ENCODE measurements at regions not wholly inside any gene's neighbourhood (a gene's known extent, or its start where the extent isn't known, plus 50 kb on each side); places are given as distances from the start of the nearest gene placed in this dataset.

GRCh38 chr9:84072621-84073180 is 92.1 kb downstream of the RMI1 start:
- dilution Hi-C loops (cut with HindIII; ENCODE audit: low sequenced_read_pairs, unreplicated experiment) = no loop called here
- H3K9me3 ChIP-seq (ENCODE audit: control insufficient read depth, insufficient read depth, low read length) = no peaks in the 10 kb centered on the region
- H2BK5ac ChIP-seq (ENCODE audit: low read depth, low read length, poor library complexity, severe bottlenecking) = no peak overlapping the region
- no peak for TF ChIP-seq NFE2L2 (IDR thresholded peaks at IDR 0.05; ENCODE audit: low read depth, low read length)
- no peak for TF ChIP-seq RAD21 (IDR thresholded peaks at IDR 0.05; ENCODE audit: low read length)
- no peak for TF ChIP-seq MAFK (IDR thresholded peaks at IDR 0.05; ENCODE audit: low read depth, low read length)
- H3K4ac ChIP-seq (ENCODE audit: low read depth, low read length) = no peak overlapping the region
- intact Hi-C loops (cut with micrococcal nuclease) = no loop called here
- H3K79me1 ChIP-seq (ENCODE audit: low read depth in 1 of 2, low read length in 2 of 2) = no peaks in the 10 kb centered on the region
- H3K27ac ChIP-seq (ENCODE audit: insufficient read depth, low read length) = no peak overlapping the region
- BruUV-seq (replicated peaks) = no TSS peak
- H4K91ac ChIP-seq (ENCODE audit: insufficient read depth, low read depth, low read length) = no peak overlapping the region
- in situ Hi-C loops (cut with MboI; ENCODE audit: low sequenced_read_pairs) = no loop called here
- H3K56ac ChIP-seq (ENCODE audit: extremely low read depth, insufficient read depth, low read length) = no peak overlapping the region
- H3K23ac ChIP-seq (ENCODE audit: low read depth, low read length) = no peak overlapping the region
- H3K9ac ChIP-seq (ENCODE audit: low read depth, low read length) = no peak overlapping the region
- H2BK20ac ChIP-seq (ENCODE audit: low read depth, low read length) = no peak overlapping the region
- H4K8ac ChIP-seq (ENCODE audit: low read depth in 2 of 2, low read length in 2 of 2) = no peak overlapping the region
- no peaks in the 10 kb centered on the region for H3K27me3 ChIP-seq (ENCODE audit: control insufficient read depth, insufficient read depth, low read length)
- H3K14ac ChIP-seq (replicated peaks; ENCODE audit: low read depth, low read length) = no peak overlapping the region
- H3K4me1 ChIP-seq (ENCODE audit: control insufficient read depth, insufficient read depth, low read length) = no peaks in the 10 kb centered on the region
- CTCF ChIA-PET = no interaction called here
- H2AFZ ChIP-seq (replicated peaks; ENCODE audit: low read length, poor library complexity) = no peak overlapping the region
- H2BK15ac ChIP-seq (ENCODE audit: low read depth, low read length) = no peak overlapping the region
- H4K20me1 ChIP-seq (ENCODE audit: insufficient read depth, low read length) = no peaks in the 10 kb centered on the region
- no peak overlapping the region for H4K5ac ChIP-seq (ENCODE audit: low read depth, low read length)
- no peak overlapping the region for H3K4me2 ChIP-seq (ENCODE audit: low read depth, low read length)
- H3K36me3 ChIP-seq (ENCODE audit: control insufficient read depth, insufficient read depth, low read length) = no peaks in the 10 kb centered on the region
- H3K9me1 ChIP-seq (ENCODE audit: insufficient read depth, low read length) = no peaks in the 10 kb centered on the region
- no peak overlapping the region for H3K18ac ChIP-seq (ENCODE audit: low read depth, low read length)
- H2AK5ac ChIP-seq (ENCODE audit: low read depth, low read length) = no peak overlapping the region
- POLR2A ChIA-PET (ENCODE audit: unreplicated experiment) = no interaction called here
- H2BK120ac ChIP-seq (ENCODE audit: low read depth, low read length) = no peak overlapping the region
- DNase-seq = no peak
- no peak for ATAC-seq (ENCODE audit: low read depth)
- no peak overlapping the region for H3K4me3 ChIP-seq (ENCODE audit: insufficient read depth, low read depth, low read length)
- WGBS, 2 experiments (ENCODE audit: extremely low coverage in 2 of 2, insufficient read length in 1 of 2) = no CpG with 5 or more reads among the region's 3 CpGs
- H2AK9ac ChIP-seq (replicated peaks; ENCODE audit: low read depth, low read length, poor library complexity) = peak overlapping the region; percentile 9
